Left lung (tissue), 4 donors: ENCODE measurements at regions not wholly inside any gene's neighbourhood (a gene's known extent, or its start where the extent isn't known, plus 50 kb on each side); places are given as distances from the start of the nearest gene placed in this dataset.

Experiments
- ATAC-seq: fragments of 200-7000 bp; cut with Tn5 transposase; one replicate; pipeline ENCODE4 v1.9.1; 2020; ENCODE audit warnings: moderate library complexity
- DNase-seq, 4 donors: peaks; one replicate each; pipeline ENCODE4 v3.0.0-alpha.2; 2013 to 2020
- H3K27ac ChIP-seq, 2 donors: fragments of 200-600 bp; sonication (generic) in 1 of 2; one replicate each; pipeline versions ENCODE4 v1.5.0 to v1.8.0; 2020 to 2021
- H3K27me3 ChIP-seq, 2 donors: fragments of 200-600 bp; sonication (generic) in 1 of 2; one replicate each; pipeline versions ENCODE4 v1.5.0 to v1.8.0; 2020 to 2021
- H3K36me3 ChIP-seq, 2 donors: fragments of 200-600 bp; sonication (generic) in 1 of 2; one replicate each; pipeline versions ENCODE4 v1.5.0 to v1.8.0; 2020 to 2021
- H3K4me1 ChIP-seq, 2 donors: fragments of 200-600 bp; one replicate each; pipeline ENCODE4 v1.8.0; 2021
- H3K4me3 ChIP-seq, 2 donors: fragments of 200-600 bp; sonication (generic) in 1 of 2; one replicate each; pipeline versions ENCODE4 v1.5.0 to v1.8.0; 2020 to 2021; ENCODE audit warnings: mild to moderate bottlenecking in 1 of 2
- H3K9me3 ChIP-seq, 2 donors: fragments of 200-600 bp; sonication (generic) in 1 of 2; one replicate each; pipeline versions ENCODE4 v1.5.0 to v1.8.0; 2020 to 2021
- intact Hi-C, 2 donors: fragments of 100-400 bp; cut with DNase I; formaldehyde crosslinking; loops; one replicate each; pipeline versions ENCODE4 v1.11.2 to v1.14.2; 2022
- TF ChIP-seq, protein P1 (sequence below), 2 donors: fragments of 200-600 bp; sonication (generic) in 1 of 2; IDR thresholded peaks; one replicate each; pipeline versions ENCODE4 v1.5.0 to v1.8.0; 2021; ENCODE audit warnings: antibody characterized with exemption in 2 of 2
- donor health status: DM: no; HTN: yes; CAD: no.
- donor health status: DM: no; HTN: no; CAD: no.

DNA sequence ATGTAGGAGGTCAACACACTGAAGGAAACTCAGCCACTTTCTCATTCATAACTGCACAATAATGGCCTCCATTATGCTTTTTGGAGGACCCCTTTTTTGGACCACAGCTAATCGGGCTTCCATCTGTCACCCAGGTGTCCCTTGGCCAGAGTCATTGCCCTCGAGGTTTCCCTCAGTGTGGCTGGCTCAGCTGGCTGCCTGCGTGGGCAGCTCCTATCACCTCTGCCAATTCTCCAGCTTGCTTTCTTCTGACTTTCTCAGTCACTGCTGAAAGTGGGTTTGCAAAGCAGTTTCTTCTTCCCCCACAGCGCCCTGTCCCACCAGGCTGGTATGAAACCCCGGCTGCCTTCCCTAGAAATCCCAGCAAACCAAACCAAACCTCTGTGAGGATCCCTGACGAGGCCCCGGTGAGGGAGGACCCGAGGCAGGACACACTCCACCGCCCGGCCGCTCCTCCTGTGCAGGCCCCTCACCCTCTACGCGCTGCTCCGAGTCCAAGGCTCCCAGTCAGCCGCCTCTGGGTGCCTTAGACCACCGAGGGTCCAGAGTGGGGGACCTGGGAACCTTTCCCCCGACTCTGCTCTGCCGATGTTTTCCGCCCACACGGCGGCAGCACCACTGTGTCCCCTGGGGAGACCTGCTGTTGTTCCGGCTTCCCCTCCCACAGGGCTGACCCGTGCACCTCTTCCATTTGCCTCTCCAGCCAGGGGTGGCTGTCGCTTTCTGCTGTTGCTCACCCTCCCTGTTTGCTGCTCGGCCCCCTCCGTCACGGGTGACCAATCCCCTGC, 109.5 kb downstream of the TENT4A start:
- ATAC-seq (no peak), DNase-seq (no peak)
- no peak overlapping the region for H3K27ac ChIP-seq
- TF ChIP-seq, protein P1, sequence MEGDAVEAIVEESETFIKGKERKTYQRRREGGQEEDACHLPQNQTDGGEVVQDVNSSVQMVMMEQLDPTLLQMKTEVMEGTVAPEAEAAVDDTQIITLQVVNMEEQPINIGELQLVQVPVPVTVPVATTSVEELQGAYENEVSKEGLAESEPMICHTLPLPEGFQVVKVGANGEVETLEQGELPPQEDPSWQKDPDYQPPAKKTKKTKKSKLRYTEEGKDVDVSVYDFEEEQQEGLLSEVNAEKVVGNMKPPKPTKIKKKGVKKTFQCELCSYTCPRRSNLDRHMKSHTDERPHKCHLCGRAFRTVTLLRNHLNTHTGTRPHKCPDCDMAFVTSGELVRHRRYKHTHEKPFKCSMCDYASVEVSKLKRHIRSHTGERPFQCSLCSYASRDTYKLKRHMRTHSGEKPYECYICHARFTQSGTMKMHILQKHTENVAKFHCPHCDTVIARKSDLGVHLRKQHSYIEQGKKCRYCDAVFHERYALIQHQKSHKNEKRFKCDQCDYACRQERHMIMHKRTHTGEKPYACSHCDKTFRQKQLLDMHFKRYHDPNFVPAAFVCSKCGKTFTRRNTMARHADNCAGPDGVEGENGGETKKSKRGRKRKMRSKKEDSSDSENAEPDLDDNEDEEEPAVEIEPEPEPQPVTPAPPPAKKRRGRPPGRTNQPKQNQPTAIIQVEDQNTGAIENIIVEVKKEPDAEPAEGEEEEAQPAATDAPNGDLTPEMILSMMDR (IDR thresholded peaks at IDR 0.05), result no peak
- H3K36me3 ChIP-seq, result no peaks in the 10 kb centered on the region
- H3K4me3 ChIP-seq, result no peak overlapping the region
- peaks cover 0 to 35% of the 10 kb centered on the region in 2 donors for H3K27me3 ChIP-seq
- intact Hi-C loops, result no loop called here
- no peaks in the 10 kb centered on the region for H3K4me1 ChIP-seq
- H3K9me3 ChIP-seq, result peaks cover 0 to 16% of the 10 kb centered on the region in 2 donors

DNA sequence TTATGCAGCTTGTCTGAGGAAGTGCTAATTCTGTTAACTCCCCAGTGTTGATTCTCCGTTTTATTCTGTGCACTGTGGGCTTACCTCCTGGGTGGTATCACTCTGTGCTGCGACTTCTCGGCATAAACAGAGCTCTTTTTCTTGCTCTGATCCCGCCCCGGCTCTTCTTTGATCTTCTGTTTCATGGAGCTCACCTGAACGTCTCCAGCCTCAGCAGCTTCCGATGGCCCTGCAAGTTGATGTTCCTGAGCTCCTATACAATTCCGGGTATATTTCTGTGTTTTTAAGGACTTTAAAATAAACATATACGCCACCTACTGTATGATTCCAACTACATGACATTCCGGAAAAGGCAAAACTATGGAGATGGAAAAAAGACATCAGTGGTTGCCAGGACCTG, 110.8 kb downstream of the TENT4A start:
- no peaks in the 10 kb centered on the region for H3K4me1 ChIP-seq
- no peak overlapping the region for H3K27ac ChIP-seq
- no peak overlapping the region for H3K4me3 ChIP-seq
- peaks cover 0 to 30% of the 10 kb centered on the region in 2 donors for H3K27me3 ChIP-seq
- no peaks in the 10 kb centered on the region for H3K36me3 ChIP-seq
- intact Hi-C loops, result no loop called here
- peaks cover 0 to 16% of the 10 kb centered on the region in 2 donors for H3K9me3 ChIP-seq
- ATAC-seq (no peak), DNase-seq (no peak)
- TF ChIP-seq, protein P1 (IDR thresholded peaks at IDR 0.05), result no peak

DNA sequence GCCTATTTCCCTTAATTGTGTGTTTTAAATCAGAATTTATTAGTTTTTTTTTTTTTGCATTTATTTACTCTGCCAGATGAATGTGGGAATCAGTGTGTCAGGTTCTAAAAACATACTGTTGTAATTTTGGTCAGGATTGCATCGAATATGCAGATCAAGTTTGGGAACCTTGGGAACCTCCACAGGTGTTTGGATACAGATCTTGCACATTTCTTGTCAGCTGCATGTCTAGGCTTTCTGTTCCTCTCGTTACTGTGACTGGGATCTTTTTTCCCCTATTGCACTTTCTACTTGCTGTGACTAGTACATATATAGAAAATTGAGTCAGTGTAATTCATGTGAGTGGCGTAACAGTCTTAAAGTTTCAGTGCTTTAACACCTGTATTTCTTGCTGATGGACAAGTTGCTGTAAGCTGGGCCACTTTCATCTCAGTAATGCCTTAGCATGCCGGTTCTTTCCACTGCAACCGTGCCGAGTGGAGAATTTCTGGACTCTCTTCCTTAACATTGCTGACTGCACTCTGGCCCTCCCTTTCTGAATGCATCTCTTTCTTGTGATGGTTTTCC, 112.5 kb downstream of the TENT4A start:
- DNase-seq, result no peak
- intact Hi-C loops, result no loop called here

DNA sequence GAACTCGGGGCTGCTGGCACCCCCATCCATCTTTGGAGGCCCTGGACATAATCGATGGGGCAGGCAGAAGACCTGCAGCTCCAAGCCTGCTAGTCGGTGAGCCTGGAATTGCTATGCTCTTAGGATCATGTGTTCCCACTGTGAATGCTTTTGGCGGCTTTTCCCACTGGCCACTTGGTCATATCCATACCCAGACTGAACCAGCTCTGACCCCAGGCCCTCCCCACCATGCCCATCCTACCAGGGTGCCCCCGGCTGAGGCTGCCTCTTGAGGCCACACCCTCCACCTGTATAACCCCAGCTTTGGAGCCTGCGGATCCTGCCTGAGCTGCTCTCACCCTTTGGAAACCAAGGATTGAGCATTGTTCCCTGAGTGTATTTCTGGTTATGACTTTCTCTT, 113.5 kb downstream of the TENT4A start:
- peaks cover 0 to 12% of the 10 kb centered on the region in 2 donors for H3K27me3 ChIP-seq
- H3K36me3 ChIP-seq, result no peaks in the 10 kb centered on the region
- no peak overlapping the region for H3K27ac ChIP-seq
- DNase-seq (no peak), ATAC-seq (no peak)
- TF ChIP-seq, protein P1 (IDR thresholded peaks at IDR 0.05), result no peak
- H3K9me3 ChIP-seq, result peaks cover 0 to 3% of the 10 kb centered on the region in 2 donors
- no peak overlapping the region for H3K4me3 ChIP-seq
- H3K4me1 ChIP-seq, result no peaks in the 10 kb centered on the region
- intact Hi-C loops, result no loop called here

More for the DNA sequence above, 112.5 kb downstream of the TENT4A start:
- no peak for ATAC-seq
- TF ChIP-seq, protein P1 (IDR thresholded peaks at IDR 0.05), result no peak
- Histone ChIP-seq H3K36me3 (no peaks in the 10 kb centered on the region), H3K4me1 (no peaks in the 10 kb centered on the region), H3K27me3 (peaks cover 0 to 14% of the 10 kb centered on the region in 2 donors), H3K27ac (no peak overlapping the region), H3K9me3 (peaks cover 0 to 13% of the 10 kb centered on the region in 2 donors), H3K4me3 (no peak overlapping the region)

DNA sequence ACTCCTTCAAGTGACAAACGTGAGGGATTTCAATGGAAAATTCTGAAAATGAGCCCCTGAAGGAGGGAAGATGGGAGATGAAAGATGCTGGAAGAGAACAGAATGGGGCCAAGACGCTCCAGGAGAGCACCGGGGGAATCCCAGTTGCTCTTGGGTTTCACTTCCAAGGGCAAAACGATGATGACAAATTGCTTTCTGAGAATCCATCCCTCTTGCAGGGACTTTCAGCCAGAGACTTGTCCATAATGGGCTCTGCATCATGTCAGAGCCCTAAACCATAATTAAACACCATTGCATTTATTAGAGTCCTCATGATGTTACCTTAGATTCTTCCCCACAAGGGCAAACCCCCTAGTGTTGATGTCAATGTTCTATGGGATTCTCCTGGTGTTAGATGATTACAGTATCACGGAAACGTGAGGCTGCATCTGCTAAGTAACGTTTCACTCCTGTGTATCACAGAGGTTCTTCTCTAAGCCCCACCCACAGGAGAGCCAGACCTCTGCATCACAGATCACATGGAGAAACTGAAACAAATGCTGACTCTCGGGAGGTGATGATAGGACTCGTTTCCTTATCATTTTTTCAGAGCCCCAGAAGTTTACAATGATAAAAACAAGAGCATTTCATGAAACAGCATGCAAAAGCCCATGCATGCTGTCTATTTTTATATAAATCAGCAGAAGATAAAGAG, 114.4 kb downstream of the TENT4A start:
- no peak overlapping the region for H3K27ac ChIP-seq
- H3K4me3 ChIP-seq, result peak overlapping the region in 1 of 2 donors; percentile 0
- no peak for ATAC-seq
- no peaks in the 10 kb centered on the region for H3K36me3 ChIP-seq
- DNase-seq, result no peak
- peaks cover 0 to 8% of the 10 kb centered on the region in 2 donors for H3K27me3 ChIP-seq
- H3K4me1 ChIP-seq, result no peaks in the 10 kb centered on the region
- TF ChIP-seq, protein P1 (IDR thresholded peaks at IDR 0.05), result no peak
- H3K9me3 ChIP-seq, result no peaks in the 10 kb centered on the region
- intact Hi-C loops, result no loop called here
